DMS153 (cell line): ENCODE measurements at regions not wholly inside any gene's neighbourhood (a gene's known extent, or its start where the extent isn't known, plus 50 kb on each side); places are given as distances from the start of the nearest gene placed in this dataset.

Source experiments
- DNase-seq: peaks from one replicate; lab custom pipeline; 2025; lab: John Stamatoyannopoulos, UW

- no peak for DNase-seq
Observed at GRCh38 chr20:60321601-60322000, 363.4 kb downstream of the CDH26 start.

- no peak for DNase-seq
Observed at GRCh38 chr20:60326821-60327220, 368.6 kb downstream of the CDH26 start.

- DNase-seq: no peak
Observed at GRCh38 chr20:60327971-60328660, 369.9 kb downstream of the CDH26 start.

- no peak for DNase-seq
Observed at GRCh38 chr20:60330461-60330860, 372.2 kb downstream of the CDH26 start.

GRCh38 chr20:60331688-60332300 lies 373.6 kb downstream of the CDH26 start:
- DNase-seq: no peak

- DNase-seq: no peak
Observed at GRCh38 chr20:60332523-60332922, 374.3 kb downstream of the CDH26 start.

GRCh38 chr20:60334911-60335310 lies 376.7 kb downstream of the CDH26 start:
- DNase-seq: no peak

- no peak for DNase-seq
Observed at GRCh38 chr20:60338556-60338955, 380.3 kb downstream of the CDH26 start.

- DNase-seq: no peak
Observed at GRCh38 chr20:60339738-60340137, 381.5 kb downstream of the CDH26 start.

- no peak for DNase-seq
Observed at GRCh38 chr20:60340232-60340631, 382.0 kb downstream of the CDH26 start.

- no peak for DNase-seq
Observed at GRCh38 chr20:60341062-60341461, 382.8 kb downstream of the CDH26 start.

GRCh38 chr20:60345106-60345505 lies 386.9 kb downstream of the CDH26 start:
- DNase-seq: no peak

GRCh38 chr20:60349418-60349817 lies 391.2 kb downstream of the CDH26 start:
- DNase-seq: no peak

GRCh38 chr20:60352017-60352416 lies 393.8 kb downstream of the CDH26 start:
- DNase-seq: no peak

- DNase-seq: no peak
Observed at GRCh38 chr20:60352596-60352995, 394.4 kb downstream of the CDH26 start.

GRCh38 chr20:60354024-60354580 lies 395.9 kb downstream of the CDH26 start:
- no peak for DNase-seq

GRCh38 chr20:60358101-60358500 lies 399.9 kb downstream of the CDH26 start:
- DNase-seq: no peak

GRCh38 chr20:60359010-60359409 lies 400.8 kb downstream of the CDH26 start:
- DNase-seq: no peak

GRCh38 chr20:60361761-60362395 lies 403.7 kb downstream of the CDH26 start:
- no peak for DNase-seq

GRCh38 chr20:60362531-60362930 lies 404.3 kb downstream of the CDH26 start:
- no peak for DNase-seq

- no peak for DNase-seq
Observed at GRCh38 chr20:60363698-60364097, 405.5 kb downstream of the CDH26 start.

GRCh38 chr20:60365064-60365666 lies 406.9 kb downstream of the CDH26 start:
- DNase-seq: no peak

- no peak for DNase-seq
Observed at GRCh38 chr20:60365882-60366281, 407.7 kb downstream of the CDH26 start.
